IMR-90 (cell line): ENCODE measurements at regions not wholly inside any gene's neighbourhood (a gene's known extent, or its start where the extent isn't known, plus 50 kb on each side); places are given as distances from the start of the nearest gene placed in this dataset.
A peak's percentile ranks its signal among the peaks of the same experiment; 100 is the strongest.

Experiments used
- ATAC-seq: fragments of 200-7000 bp; cut with Tn5 transposase; 2 replicates; pipeline ENCODE4 v1.9.1; 2020; ENCODE audit warnings: low read depth, mild to moderate bottlenecking, moderate library complexity
- BruUV-seq: library from RNA; stranded (reverse); fragments of 400-500 nt; replicated peaks from 2 replicates; lab custom pipeline; 2021; lab: Mats Ljungman, UMichigan
- CTCF ChIA-PET: fragments of 300-600 bp; formaldehyde crosslinking; extraction: SDS; loops from one replicate; lab custom pipeline; 2021; ENCODE audit warnings: antibody characterized with exemption; lab: Yijun Ruan, JAX
- POLR2A ChIA-PET: fragments of 300-600 bp; sonication (Branson Sonifier 250); formaldehyde crosslinking; loops from one replicate; lab custom pipeline; 2022; ENCODE audit warnings: antibody characterized with exemption; ENCODE audit not compliant: unreplicated experiment; lab: Charles Lee
- DNase-seq: peaks from one replicate; pipeline ENCODE4 v3.0.0; 2013
- H2AFZ ChIP-seq: replicated peaks from 2 replicates; pipeline ENCODE3; 2013; ENCODE audit warnings: low read length, mild to moderate bottlenecking; ENCODE audit not compliant: poor library complexity
- H2AK5ac ChIP-seq: 2 replicates; pipeline ENCODE4 v1.6.1; 2013; ENCODE audit warnings: low read depth, low read length, inconsistent platforms
- H2AK9ac ChIP-seq: replicated peaks from 2 replicates; pipeline ENCODE3; 2013; ENCODE audit warnings: mild to moderate bottlenecking, low read depth, low read length, moderate library complexity; ENCODE audit not compliant: poor library complexity
- H2BK120ac ChIP-seq: 2 replicates; pipeline ENCODE4 v1.6.1; 2013; ENCODE audit warnings: low read depth, low read length, inconsistent platforms
- H2BK15ac ChIP-seq: 3 replicates; pipeline ENCODE4 v1.6.1; 2013; ENCODE audit warnings: low read depth, low read length, inconsistent platforms
- H2BK20ac ChIP-seq: 2 replicates; pipeline ENCODE4 v1.6.1; 2013; ENCODE audit warnings: low read depth, mild to moderate bottlenecking, inconsistent platforms, low read length, moderate library complexity
- H2BK5ac ChIP-seq: 2 replicates; pipeline ENCODE4 v1.6.1; 2013; ENCODE audit warnings: mild to moderate bottlenecking, low read depth, low read length, inconsistent platforms; ENCODE audit not compliant: poor library complexity, severe bottlenecking
- H3K14ac ChIP-seq: replicated peaks from 2 replicates; pipeline ENCODE4 v1.6.1; 2013; ENCODE audit warnings: low read depth, low read length, inconsistent platforms
- H3K18ac ChIP-seq: 2 replicates; pipeline ENCODE4 v1.6.1; 2013; ENCODE audit warnings: low read depth, low read length, control low read depth
- H3K23ac ChIP-seq: 2 replicates; pipeline ENCODE4 v1.6.1; 2013; ENCODE audit warnings: low read depth, low read length, inconsistent platforms
- H3K27ac ChIP-seq: 2 replicates; pipeline ENCODE4 v1.5.1; 2013; ENCODE audit warnings: mild to moderate bottlenecking, control low read depth, low read length; ENCODE audit not compliant: insufficient read depth
- H3K27me3 ChIP-seq: 2 replicates; pipeline ENCODE4 v1.6.1; 2013; ENCODE audit warnings: low read length; ENCODE audit not compliant: control insufficient read depth, insufficient read depth
- H3K36me3 ChIP-seq: 2 replicates; pipeline ENCODE4 v1.6.1; 2013; ENCODE audit warnings: low read length, mixed read lengths; ENCODE audit not compliant: control insufficient read depth, insufficient read depth
- H3K4ac ChIP-seq: 2 replicates; pipeline ENCODE4 v1.6.1; 2013; ENCODE audit warnings: low read depth, low read length, inconsistent platforms
- H3K4me1 ChIP-seq: 2 replicates; pipeline ENCODE4 v1.6.1; 2013; ENCODE audit warnings: low read length, mixed read lengths; ENCODE audit not compliant: control insufficient read depth, insufficient read depth
- H3K4me2 ChIP-seq: 2 replicates; pipeline ENCODE4 v1.6.1; 2013; ENCODE audit warnings: low read depth, mild to moderate bottlenecking, control low read depth, low read length, moderate library complexity
- H3K4me3 ChIP-seq: 2 replicates; pipeline ENCODE4 v1.5.1; 2013; ENCODE audit warnings: low read depth, mild to moderate bottlenecking, control low read depth, low read length, moderate library complexity; ENCODE audit not compliant: insufficient read depth
- H3K56ac ChIP-seq: 2 replicates; pipeline ENCODE4 v1.6.1; 2013; ENCODE audit warnings: low read length, inconsistent platforms; ENCODE audit not compliant: insufficient read depth; ENCODE audit errors: extremely low read depth
- H3K79me1 ChIP-seq, 2 experiments: 2 replicates each; pipeline ENCODE4 v1.6.1; 2013; ENCODE audit warnings: low read length in 2 of 2, inconsistent platforms in 1 of 2, low read depth in 1 of 2
- H3K9ac ChIP-seq: 2 replicates; pipeline ENCODE4 v1.6.1; 2013; ENCODE audit warnings: low read depth, low read length, control low read depth
- H3K9me1 ChIP-seq: 2 replicates; pipeline ENCODE4 v1.6.1; 2013; ENCODE audit warnings: low read length, inconsistent platforms; ENCODE audit not compliant: insufficient read depth
- H3K9me3 ChIP-seq: 2 replicates; pipeline ENCODE4 v1.6.1; 2013; ENCODE audit warnings: low read length; ENCODE audit not compliant: control insufficient read depth, insufficient read depth
- H4K20me1 ChIP-seq: 2 replicates; pipeline ENCODE4 v1.6.1; 2013; ENCODE audit warnings: low read length, inconsistent platforms; ENCODE audit not compliant: insufficient read depth
- H4K5ac ChIP-seq: 2 replicates; pipeline ENCODE4 v1.6.1; 2013; ENCODE audit warnings: mild to moderate bottlenecking, low read depth, low read length, control low read depth
- H4K8ac ChIP-seq, 2 experiments: 2 replicates each; pipeline ENCODE4 v1.6.1; 2013; ENCODE audit warnings: low read depth in 2 of 2, low read length in 2 of 2, control low read depth in 1 of 2, inconsistent platforms in 1 of 2
- H4K91ac ChIP-seq: 2 replicates; pipeline ENCODE4 v1.6.1; 2013; ENCODE audit warnings: low read depth, low read length, inconsistent platforms; ENCODE audit not compliant: insufficient read depth
- BHLHE40 ChIP-seq: fragments of 150-350 bp; IDR thresholded peaks from 2 replicates; pipeline ENCODE4 v1.6.1; 2016; ENCODE audit warnings: mild to moderate bottlenecking, low read depth, low read length
- CEBPB ChIP-seq: IDR thresholded peaks from 2 replicates; pipeline ENCODE4 v1.6.1; 2012; ENCODE audit warnings: low read depth, low read length, improper control_type of control experiment
- MAFK ChIP-seq: IDR thresholded peaks from 2 replicates; pipeline ENCODE4 v1.6.1; 2012; ENCODE audit warnings: low read depth, low read length, improper control_type of control experiment
- MXI1 ChIP-seq: IDR thresholded peaks from 2 replicates; pipeline ENCODE4 v1.6.1; 2012; ENCODE audit warnings: low read depth, mild to moderate bottlenecking, low read length, moderate library complexity, borderline replicate concordance
- RAD21 ChIP-seq: IDR thresholded peaks from 2 replicates; pipeline ENCODE4 v1.6.1; 2012; ENCODE audit warnings: low read length, improper control_type of control experiment
- RCOR1 ChIP-seq: IDR thresholded peaks from 2 replicates; pipeline ENCODE4 v1.6.1; 2012; ENCODE audit warnings: mild to moderate bottlenecking, low read length, improper control_type of control experiment; ENCODE audit not compliant: insufficient replicate concordance
- USF2 ChIP-seq: fragments of 150-350 bp; IDR thresholded peaks from 2 replicates; pipeline ENCODE4 v1.6.1; 2017; ENCODE audit warnings: mild to moderate bottlenecking, antibody characterized with exemption, low read length, low read depth
- WGBS, 2 experiments: methylation state at CpG; one replicate each; pipeline versions ENCODE4 v1.1.5 to v1.1.7; 2013; ENCODE audit warnings: missing lambda C conversion rate in 2 of 2; ENCODE audit not compliant: insufficient read length in 1 of 2; ENCODE audit errors: extremely low coverage in 2 of 2; 5-methylcytosine and 5-hydroxymethylcytosine counted together
- dilution Hi-C: fragments of 300-500 bp; cut with HindIII; formaldehyde crosslinking; loops from one replicate; pipeline ENCODE4 v1.14.3; 2018; ENCODE audit warnings: low sequenced_read_pairs; ENCODE audit not compliant: unreplicated experiment
- in situ Hi-C: fragments of 300-500 bp; cut with MboI; formaldehyde crosslinking; loops from 3 replicates; pipeline ENCODE4 v1.14.3; 2019; ENCODE audit warnings: low sequenced_read_pairs, inconsistent platforms, mixed read lengths
- intact Hi-C: fragments of 100-400 bp; cut with micrococcal nuclease; formaldehyde crosslinking; loops from 2 replicates; pipeline ENCODE4 v1.10.0; 2022
- TF ChIP-seq, protein P1 (sequence below): conservative IDR thresholded peaks from 2 replicates; pipeline ENCODE4 v1.5.1; 2012; ENCODE audit warnings: mild to moderate bottlenecking, low read depth, low read length, improper control_type of control experiment

DNA sequence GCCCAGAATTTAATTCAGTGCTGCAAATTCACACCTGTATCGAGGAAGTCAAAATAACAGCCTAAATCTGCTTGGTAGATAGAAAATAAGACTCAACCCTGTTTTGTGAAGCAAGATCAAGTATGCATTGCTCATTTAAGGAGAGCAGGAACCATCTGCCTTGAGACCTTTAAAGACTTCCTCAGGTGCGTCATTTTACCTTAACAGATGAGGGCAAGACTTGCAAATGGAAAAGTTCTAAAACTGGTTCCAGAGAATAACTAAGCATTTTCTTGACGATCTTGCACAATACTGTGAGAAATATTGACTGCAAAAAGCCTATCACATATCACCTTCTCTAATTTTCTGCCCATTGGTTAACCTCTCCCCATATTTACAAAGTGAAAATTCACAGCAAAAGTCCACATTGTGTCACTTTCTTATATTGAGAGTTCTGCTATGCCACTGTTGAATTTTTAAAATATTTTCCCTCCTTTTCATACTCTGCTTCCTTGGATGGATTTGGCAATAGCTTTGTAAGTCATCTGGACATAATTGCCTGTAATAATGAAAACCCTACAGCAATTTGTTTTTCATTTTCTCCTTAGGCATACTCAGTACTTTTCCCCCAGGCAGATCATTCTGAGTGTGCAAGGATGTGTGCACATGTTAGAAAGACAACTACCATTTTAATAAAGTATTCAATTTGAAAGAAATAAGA lies 234.2 kb downstream of the AASDHPPT start:
- no peaks in the 10 kb centered on the region for H3K27me3 ChIP-seq
- H3K9me3 ChIP-seq: no peaks in the 10 kb centered on the region
- POLR2A ChIA-PET: no interaction called here
- no peak overlapping the region for H3K4ac ChIP-seq
- no peak overlapping the region for H3K27ac ChIP-seq
- intact Hi-C loops: loop anchor here (5.0 kb wide), 1 partner anchor 154 kb away; no protein-coding TSS in a partner anchor
- no peak overlapping the region for H3K56ac ChIP-seq
- in situ Hi-C loops: no loop called here
- TF ChIP-seq BHLHE40 (no peak), USF2 (no peak), RCOR1 (no peak), MXI1 (no peak), CEBPB (0 out of 2 replicates have a peak, but pooled peaks have one; percentile 20), RAD21 (no peak), MAFK (no peak)
- TF ChIP-seq, protein P1, sequence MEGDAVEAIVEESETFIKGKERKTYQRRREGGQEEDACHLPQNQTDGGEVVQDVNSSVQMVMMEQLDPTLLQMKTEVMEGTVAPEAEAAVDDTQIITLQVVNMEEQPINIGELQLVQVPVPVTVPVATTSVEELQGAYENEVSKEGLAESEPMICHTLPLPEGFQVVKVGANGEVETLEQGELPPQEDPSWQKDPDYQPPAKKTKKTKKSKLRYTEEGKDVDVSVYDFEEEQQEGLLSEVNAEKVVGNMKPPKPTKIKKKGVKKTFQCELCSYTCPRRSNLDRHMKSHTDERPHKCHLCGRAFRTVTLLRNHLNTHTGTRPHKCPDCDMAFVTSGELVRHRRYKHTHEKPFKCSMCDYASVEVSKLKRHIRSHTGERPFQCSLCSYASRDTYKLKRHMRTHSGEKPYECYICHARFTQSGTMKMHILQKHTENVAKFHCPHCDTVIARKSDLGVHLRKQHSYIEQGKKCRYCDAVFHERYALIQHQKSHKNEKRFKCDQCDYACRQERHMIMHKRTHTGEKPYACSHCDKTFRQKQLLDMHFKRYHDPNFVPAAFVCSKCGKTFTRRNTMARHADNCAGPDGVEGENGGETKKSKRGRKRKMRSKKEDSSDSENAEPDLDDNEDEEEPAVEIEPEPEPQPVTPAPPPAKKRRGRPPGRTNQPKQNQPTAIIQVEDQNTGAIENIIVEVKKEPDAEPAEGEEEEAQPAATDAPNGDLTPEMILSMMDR: no peak
- no peak overlapping the region for H4K5ac ChIP-seq
- H3K4me3 ChIP-seq: no peak overlapping the region
- no peak overlapping the region for H4K8ac ChIP-seq
- no TSS peak for BruUV-seq
- no peak overlapping the region for H2BK15ac ChIP-seq
- no peaks in the 10 kb centered on the region for H3K4me1 ChIP-seq
- H3K9ac ChIP-seq: no peak overlapping the region
- no peak overlapping the region for H4K91ac ChIP-seq
- no peak overlapping the region for H2AFZ ChIP-seq
- no peaks in the 10 kb centered on the region for H3K79me1 ChIP-seq
- no peak overlapping the region for H2BK120ac ChIP-seq
- H2AK9ac ChIP-seq: no peak overlapping the region
- dilution Hi-C loops: no loop called here
- CTCF ChIA-PET: no interaction called here
- DNase-seq (no peak), ATAC-seq (no peak)
- no peak overlapping the region for H2BK5ac ChIP-seq
- H2AK5ac ChIP-seq: no peak overlapping the region
- no peak overlapping the region for H3K23ac ChIP-seq
- H3K36me3 ChIP-seq: no peaks in the 10 kb centered on the region
- WGBS, 2 experiments: no CpG with 5 or more reads among the region's 3 CpGs
- no peak overlapping the region for H2BK20ac ChIP-seq
- no peak overlapping the region for H3K14ac ChIP-seq
- no peak overlapping the region for H3K4me2 ChIP-seq
- H4K20me1 ChIP-seq: no peaks in the 10 kb centered on the region
- H3K9me1 ChIP-seq: no peaks in the 10 kb centered on the region
- H3K18ac ChIP-seq: no peak overlapping the region
